UCSD-AML1 (cell line): ENCODE measurements at regions not wholly inside any gene's neighbourhood (a gene's known extent, or its start where the extent isn't known, plus 50 kb on each side); places are given as distances from the start of the nearest gene placed in this dataset.
"Not testable (repeated sequence)": the region's sequence is repeated elsewhere in the genome, so short reads cannot be mapped to it uniquely, and the experiment has no call there.

ENCODE experiments used
- DNase-seq: peaks from one replicate; lab custom pipeline; 2025; ENCODE audit not compliant: unreplicated experiment; lab: John Stamatoyannopoulos, UW

DNA sequence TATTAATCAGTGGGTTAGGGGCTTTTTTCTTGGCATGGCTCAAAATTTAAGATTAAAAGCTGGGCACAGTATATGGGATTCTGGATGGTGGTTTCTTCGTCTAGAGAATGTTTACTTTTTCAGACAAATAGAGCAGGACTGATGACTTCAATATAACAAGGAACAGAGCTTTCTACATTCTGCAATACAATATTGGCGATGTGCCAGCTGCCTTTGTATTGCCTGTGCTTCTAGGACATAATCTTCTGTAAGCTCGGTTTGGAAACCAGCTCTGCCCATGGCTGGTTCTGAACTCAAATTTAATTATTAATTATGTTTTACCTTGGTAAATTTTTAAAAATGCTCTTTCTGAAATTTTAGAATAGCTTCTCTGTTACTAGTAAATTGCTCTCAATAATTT, 139.1 kb upstream of the TRPC4 start:
- DNase-seq: no peak

DNA sequence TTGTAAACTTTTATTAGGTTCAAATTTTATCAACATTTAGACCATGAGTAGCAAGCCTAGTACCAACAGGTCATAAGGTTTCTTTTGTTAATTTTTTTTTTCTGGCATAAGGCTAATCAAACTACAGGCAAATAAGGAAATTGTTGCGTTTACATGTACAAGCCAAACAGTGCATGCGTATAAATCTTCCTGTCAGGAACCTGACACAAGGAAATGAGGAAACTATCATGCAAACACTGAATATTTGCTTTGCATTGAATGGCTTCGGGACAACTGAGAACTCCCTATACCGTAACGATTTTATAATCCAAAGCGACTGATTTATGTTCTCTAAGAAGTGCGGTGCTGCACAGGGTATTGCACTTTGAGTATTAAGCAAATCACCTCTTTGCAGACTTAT, 133.0 kb upstream of the TRPC4 start:
- no peak for DNase-seq

DNA sequence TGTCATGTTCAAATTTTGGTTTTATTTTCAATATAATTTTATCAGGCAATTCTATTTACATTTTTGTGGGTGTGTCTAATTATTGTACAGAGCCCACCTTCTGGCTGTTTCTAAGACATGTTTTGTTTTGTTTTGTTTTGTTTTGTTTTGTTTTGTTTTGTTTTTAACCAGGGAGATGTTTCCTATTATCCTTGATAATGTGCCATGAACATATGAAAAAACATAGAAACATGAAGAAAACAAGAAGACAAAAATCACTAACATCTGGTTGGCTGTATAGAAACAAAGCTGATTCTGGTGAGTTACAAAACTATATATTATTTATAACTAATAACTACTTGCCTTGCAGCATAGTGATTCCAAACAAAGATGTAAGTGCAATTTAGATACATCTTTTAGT, 128.1 kb upstream of the TRPC4 start:
- DNase-seq: no peak

DNA sequence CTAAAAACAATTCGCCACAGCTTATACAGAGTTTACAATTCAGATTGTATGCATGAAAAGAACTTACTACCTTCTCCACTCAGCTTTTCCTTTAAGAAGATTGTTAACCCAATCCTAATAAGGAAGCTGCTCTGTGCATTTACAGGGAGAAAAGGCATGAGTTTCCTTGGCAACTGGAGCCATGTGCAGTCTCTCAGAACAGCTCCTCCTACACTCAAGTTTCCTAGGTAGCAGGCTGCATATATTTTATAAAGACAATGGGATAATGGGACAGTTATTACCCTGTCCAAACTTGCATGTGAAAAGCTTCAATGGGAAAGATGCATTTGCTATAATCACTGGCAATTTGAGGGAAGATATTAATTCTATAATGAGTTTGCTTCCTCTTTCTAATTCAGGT, 125.5 kb upstream of the TRPC4 start:
- DNase-seq: no peak

DNA sequence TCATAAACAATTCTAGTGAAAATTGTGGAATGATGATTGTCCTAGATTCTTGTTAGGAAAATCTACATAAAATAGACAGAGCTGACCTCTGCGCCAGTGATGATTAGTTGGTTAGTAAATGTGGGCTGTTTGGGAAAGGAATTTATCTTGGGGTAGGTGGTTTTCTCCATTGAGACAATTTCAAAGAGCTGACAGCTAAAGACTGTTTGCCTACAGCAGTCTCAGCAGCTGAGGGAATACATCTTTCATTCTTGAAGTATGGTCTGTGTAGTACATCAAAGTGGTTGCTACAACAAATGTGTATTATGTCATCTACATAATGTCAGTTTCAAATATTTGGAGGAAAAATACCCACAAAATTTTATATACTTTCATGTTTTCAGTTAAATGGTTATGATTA, 117.2 kb upstream of the TRPC4 start:
- DNase-seq: no peak

DNA sequence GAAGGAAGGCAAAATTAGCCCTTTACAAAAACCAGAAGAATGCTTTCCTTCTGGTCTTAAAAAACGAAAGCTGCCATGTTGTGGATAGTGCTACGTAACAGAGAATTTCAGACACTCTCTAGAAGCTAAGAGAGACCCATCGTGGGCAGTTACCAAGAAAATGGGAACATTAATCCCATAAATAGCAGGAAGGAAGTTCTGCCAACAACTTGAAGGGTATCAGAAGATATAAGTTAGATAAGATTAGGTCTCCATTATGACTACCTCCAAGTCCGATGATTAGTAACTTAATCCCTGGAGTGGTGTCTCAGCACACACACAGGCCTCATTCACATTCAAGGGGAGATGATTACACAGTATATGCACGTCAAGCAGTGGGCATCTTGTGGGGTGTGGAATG, 115.7 kb upstream of the TRPC4 start:
- no peak for DNase-seq

DNA sequence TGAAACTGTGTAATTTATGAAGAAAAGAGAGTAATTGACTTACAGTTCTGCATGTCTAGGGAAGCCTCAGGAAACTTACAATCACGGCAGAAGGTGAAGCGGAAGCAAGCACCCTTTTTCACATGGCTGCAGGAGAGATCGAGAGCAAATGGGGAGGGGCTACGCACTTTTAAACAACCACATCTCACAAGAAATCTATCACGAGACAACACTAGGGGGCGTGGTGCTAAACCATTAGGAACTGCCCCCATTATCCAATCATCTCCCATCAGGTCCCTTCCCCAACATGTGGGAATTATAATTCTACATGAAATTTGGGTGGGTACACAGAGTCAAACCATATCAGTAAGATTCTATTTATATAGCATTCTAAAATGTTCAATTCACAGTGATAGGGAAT, 114.8 kb upstream of the TRPC4 start:
- no peak for DNase-seq

DNA sequence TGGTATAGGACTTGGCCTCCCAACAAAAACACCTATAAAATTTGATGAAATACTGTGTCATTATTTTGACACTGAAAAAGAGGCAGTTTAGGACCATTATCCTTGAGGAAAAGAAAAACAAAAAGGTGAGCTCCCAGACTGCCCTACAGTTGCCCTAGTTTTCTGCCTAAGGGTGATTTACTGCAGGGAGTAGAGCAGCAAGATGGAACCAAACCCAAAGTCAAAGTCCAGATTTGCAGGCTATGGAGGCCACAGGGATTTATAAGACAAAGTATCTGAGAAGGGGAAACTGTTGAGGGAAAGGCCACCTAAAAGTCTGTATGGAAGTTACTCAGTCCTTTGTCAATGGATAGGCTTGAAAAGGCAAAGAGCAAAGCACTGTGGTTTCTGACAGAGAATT, 112.4 kb upstream of the TRPC4 start:
- DNase-seq: no peak

DNA sequence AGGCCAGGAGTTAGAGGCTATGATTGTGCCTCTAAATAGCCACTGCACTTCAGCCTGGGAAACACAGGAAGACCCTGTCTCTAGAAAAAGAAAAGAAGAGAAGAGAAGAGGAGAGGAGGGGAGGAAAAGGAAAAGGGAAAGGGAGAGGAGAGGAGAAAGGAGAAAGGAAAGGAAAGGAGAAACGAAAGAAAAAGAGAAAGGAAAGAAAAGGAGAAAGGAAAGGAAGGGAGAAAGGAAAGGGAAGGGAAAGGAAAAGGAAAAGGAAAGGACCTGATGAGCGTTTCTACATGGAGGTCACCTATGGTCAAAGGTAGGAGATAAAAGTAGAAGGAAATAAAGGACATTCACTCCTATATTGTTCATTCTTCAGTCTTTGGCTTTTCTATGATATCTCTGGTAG, 109.1 kb upstream of the TRPC4 start:
- DNase-seq: no peak

DNA sequence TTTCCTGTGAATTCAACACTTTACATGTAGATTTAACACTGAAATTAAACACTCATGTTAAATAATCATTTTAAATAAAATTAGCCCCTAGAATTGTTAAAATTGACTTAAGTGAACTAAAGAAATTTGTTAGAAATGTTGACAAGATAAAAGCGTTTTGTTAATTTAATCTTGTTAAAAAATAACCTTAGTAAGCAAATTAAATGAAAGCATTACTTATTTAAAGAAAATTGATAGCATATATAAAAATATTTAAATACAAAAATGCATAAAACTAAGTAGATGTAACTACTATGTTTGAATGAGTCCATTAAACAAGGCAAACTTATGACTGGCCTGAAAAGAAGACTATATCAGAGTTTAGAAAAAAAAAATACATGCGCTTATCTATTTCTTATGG, 99.0 kb upstream of the TRPC4 start:
- DNase-seq: no peak

DNA sequence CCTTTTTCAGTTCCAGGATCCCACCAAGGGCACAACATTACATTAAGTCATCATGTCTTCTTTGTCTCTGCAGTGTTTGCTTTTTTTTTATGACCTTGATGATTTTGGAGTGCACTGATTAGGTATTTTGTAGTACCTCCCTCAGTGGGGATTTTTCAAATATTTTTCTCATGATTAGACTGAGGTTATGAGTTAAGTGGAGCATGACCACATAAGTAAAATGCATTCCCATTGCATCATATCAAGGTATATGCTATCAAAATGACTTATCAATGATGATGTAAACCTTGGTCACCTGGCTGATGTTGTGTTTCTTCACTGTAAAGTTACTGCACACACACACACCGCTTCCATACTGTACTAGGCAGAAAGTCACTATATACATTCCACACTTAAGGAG, 96.7 kb upstream of the TRPC4 start:
- DNase-seq: no peak

DNA sequence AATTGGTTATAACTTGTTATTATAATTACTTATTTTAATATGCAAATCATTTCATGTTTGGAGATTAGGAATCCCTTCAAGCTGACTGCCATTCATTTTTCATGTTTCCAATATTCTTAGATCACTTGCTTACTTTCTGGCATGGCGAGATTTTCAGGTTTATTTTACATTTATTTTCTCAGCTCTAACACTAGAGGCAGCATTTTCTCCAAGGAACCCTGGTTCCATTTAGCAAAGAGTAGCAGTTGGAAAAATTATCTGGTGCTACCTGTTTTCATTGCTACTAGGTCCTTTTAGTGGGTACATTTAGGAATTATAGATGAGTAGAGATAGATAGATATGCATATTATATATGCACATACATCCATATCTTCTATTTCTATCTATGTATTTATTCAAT, 90.9 kb upstream of the TRPC4 start:
- no peak for DNase-seq

DNA sequence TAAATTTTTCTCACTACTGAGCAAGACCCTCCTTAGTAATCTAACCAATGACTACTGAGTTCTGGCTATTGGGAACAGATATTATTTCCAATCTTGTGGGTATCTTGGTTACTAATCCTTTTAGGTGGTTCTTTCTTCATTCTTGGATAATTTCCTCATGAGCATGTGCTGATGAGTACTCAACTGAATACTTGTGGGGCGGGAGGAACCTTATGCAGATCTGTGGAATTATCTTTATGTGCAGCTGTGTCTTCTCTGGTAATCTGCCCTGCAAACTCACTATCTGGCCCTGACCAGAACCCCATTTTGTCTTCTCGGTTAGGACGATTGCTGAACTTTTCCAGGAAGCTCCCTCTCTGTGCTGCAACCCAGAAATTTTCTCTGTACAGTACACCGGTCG, 89.7 kb upstream of the TRPC4 start:
- DNase-seq: no peak

DNA sequence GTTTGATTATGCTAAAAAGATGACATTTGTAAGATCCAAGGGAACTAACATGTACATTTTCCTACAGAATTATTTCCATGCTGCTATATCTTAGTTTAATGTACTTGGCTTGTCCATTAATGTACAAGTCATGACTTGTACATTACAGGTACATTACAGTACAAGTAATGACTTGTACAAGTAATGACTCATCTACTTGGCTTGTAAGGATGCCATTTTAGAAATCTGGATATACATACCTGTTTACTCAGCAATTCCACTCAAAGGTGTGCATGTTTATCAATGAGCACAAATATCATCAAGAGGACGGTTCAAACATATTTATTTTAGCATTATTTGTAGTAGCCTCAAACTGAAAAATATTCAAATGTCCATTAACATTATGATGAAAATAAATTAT, 87.0 kb upstream of the TRPC4 start:
- DNase-seq: no peak

DNA sequence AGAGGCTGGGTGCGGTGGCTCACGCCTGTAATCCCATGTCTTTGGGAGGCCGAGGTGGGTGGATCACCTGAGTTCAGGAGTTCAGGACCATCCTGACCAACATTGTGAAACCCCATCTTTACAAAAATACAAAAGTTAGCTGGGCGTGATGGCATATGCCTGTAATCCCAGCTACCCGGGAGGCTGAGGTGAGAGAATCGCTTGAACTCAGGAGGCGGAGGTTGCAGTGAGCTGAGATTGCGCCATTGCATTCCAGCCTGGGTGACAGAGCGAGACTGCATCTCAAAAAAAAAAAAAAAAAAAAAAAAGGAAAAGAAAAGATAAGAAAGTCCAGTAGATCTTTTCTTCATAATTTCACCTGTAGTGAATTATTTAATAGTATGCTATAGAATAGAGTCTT, 85.0 kb upstream of the TRPC4 start:
- not testable (repeated sequence) for DNase-seq

DNA sequence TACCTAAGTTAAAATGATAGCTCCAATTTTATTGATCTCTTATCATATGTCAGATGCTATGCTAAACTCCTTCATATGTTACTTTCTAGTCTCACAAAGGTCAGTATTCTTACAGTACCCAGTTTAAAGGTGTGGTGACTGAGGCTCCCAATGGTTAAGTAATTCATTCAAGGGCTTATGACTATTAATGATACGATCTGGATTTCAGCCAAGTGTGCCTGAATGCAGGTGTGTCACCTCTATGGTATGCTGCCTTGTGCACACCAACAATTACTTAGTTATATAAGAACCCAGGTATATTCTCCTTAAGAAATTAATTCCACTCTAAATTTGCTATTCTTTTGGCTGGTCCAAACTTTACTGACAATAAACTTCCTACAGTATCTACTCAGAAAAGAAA, 84.6 kb upstream of the TRPC4 start:
- DNase-seq: no peak

DNA sequence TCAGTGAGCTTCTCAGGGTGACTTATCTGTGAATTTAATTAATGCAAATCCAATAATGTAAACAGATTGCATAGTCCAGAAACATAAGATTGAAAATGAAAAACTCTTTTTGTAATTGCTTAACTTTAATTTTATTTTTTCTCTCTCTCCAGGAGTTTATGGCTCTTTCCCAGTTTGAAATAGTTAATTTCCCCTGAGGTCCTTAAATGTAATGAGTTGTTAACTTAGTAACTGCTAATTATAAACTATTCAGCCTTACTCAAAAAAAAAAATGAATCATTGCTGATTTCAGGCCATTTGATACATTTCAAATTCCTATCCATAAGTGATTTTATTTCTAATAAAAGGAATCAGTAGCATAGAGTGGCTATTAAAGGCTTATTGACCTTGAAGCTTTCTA, 84.1 kb upstream of the TRPC4 start:
- DNase-seq: no peak

DNA sequence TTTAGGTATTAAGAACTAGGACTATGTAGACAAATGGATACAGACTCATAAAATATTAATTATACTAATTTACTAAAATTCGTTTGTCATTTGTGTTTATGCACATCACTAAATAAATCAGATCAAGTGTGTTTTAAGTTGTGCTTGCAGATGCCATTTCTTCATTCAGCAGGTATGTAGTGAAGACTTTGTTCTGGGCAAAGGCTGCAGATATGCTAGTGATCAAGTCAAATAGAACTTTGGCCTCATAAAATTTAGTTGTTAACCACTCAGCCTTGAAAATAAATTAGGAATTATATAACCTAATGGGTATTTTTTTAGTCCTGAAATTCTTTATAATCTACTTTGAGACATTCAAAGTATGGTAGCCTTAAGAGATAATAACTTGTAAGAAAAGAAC, 80.4 kb upstream of the TRPC4 start:
- no peak for DNase-seq

DNA sequence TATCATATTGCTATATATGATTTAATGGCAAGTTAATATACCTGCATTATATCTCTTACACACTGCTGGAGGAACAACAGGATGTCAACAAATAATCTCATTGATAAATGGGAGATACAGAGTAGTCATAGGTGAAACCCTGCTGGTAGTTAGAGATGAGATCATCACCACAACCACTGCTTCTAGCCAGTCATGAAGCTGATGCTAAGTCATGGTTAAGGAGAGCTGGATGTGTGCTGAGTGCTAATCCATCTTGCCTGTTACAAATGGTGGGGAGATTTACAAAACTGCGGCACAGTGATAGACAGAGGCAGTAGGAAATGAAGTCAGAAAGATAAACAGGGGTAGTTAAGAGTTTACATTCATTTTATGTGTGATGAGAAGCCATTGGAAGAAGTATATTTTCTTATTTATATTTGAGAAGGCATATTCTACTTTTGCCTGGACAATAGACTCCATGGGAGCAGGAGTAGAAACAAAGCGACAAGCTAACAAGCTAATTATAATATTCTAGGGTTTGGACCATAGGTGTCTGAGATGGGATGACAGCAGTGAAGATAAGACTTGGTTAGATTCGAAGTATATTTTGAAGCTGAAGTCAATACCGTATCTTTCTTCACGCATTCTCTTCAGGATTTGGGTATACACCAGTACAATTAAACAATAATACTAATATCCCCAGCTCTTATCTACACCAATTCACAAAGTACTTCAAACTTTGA, 78.0 kb upstream of the TRPC4 start:
- no peak for DNase-seq

DNA sequence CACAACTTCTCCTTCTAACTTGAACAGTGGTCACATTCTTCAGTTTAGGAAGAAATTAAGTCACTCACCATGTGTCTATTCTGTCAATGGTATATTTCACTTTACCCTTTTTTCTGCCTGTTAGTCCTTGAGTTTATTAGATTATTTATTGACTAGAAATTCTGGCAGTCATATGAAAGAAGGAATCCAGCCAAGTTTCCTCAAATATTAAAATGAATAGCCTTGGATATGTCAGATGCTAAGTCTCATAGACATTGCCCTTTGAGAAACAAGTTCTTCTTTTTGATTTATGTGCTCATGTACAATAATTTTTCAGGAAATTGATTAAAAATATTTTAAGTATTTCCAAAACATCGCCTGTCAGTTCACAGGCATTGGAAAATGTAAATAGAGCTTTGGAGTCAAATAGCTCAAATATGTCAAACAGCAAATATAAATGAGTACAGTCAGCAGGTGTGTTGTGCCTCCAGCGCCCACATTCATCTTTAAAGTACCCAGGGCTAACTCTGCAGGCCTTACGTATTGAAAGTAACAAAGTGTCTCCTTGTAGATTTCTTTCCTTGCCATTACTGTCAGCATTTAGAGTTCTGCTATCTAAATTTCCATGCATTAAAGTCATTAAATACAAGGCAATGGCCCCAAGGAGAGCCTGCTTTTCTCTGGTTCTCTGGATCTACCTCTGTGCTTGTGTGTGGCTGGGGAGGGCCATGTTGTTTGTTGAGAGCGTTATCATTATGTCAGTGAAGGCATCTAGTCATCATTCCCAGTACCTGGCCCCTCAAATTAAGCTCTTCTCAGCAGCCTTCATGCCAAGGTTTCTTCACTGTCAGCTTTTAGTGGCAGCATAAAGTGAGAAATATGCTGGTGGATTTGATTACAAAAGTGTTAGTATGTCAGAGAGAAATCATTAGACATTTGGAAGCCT, 76.3 kb upstream of the TRPC4 start:
- DNase-seq: no peak

DNA sequence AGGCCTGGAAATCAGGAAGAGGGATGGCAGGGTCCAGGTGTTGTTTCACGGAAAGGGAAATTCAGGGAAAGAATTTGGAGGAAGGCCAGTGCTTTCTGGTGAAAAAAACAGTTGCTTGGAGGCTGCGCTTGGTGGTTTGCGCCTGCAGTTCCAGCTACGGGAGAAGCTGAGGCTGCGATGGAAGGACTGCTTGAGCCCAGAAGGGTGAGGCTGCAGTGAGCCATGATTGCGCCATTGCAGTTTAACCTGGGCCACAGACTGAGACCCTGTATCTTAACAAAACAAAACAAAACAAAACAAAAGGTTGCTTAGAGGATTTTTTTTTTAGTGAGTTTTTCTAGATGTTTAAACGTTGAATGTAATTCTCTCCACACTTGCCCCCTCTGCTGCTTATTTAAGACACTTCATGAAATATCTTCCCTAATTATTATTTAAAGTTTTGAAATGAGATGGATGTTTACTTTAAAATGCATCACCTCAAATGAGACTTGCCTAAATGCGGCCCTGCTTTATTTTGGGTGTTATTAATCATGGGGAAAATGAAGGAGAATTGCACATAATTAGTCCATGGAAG, 75.4 kb upstream of the TRPC4 start:
- no peak for DNase-seq
